H1 (cell line): ENCODE measurements at regions not wholly inside any gene's neighbourhood (a gene's known extent, or its start where the extent isn't known, plus 50 kb on each side); places are given as distances from the start of the nearest gene placed in this dataset.

ENCODE experiments used
- CEBPB ChIP-seq: IDR thresholded peaks from 2 replicates; pipeline ENCODE4 v1.6.1; 2012; ENCODE audit warnings: low read depth, low read length
- EP300 ChIP-seq, 2 experiments: IDR thresholded peaks; 1 replicate in 1 of 2; 2 replicates in 1 of 2; pipeline ENCODE4 v1.6.1; 2011 to 2012; ENCODE audit warnings: low read depth in 2 of 2, low read length in 2 of 2, mild to moderate bottlenecking in 2 of 2, borderline replicate concordance in 1 of 2, inconsistent platforms in 1 of 2, moderate library complexity in 1 of 2
- POLR2A ChIP-seq, 2 experiments: IDR thresholded peaks; 1 replicate in 1 of 2; 2 replicates in 1 of 2; pipeline ENCODE4 v1.6.1; 2011; ENCODE audit warnings: low read depth in 2 of 2, low read length in 2 of 2, mild to moderate bottlenecking in 2 of 2; ENCODE audit errors: control extremely low read depth in 1 of 2
- YY1 ChIP-seq: IDR thresholded peaks from 2 replicates; pipeline ENCODE4 v1.6.1; 2011; ENCODE audit warnings: low read depth, mild to moderate bottlenecking, low read length
- TF ChIP-seq, protein P1 (sequence below), 3 experiments: IDR thresholded peaks; 1 replicate in 2 of 3; 2 replicates in 1 of 3; pipeline versions ENCODE4 v1.5.1 to v1.6.1; 2011; ENCODE audit warnings: low read length in 3 of 3, mild to moderate bottlenecking in 3 of 3, inconsistent platforms in 2 of 3, low read depth in 1 of 3, moderate library complexity in 1 of 3; ENCODE audit not compliant: insufficient read depth in 1 of 3; ENCODE audit errors: control extremely low read depth in 1 of 3
- TF ChIP-seq, protein P2 (sequence below): IDR thresholded peaks from 2 replicates; pipeline ENCODE4 v1.6.1; 2011; ENCODE audit warnings: low read length, improper control_type of control experiment

DNA sequence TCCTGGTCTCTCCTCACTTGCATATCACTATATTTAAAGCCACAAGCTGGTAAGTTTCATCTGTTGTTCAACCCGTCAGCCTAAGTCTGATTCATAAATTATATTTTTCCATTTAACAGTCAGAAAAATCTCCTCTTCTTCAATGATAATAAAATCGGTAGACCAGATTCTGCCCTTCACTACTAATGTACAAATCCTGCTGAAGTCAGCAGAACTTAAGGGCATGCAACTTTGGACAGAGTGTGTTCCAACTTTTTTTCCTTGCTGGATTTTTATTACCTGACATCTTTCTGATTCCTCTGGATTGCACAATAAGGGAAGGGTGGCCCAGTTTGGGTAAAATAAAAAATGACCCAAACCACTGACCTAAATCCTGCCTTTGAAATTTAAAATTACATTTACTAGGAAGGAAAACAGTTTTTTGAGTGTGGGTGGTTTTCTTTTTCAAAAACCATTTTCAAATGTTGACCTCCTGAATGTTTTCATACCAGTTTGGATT is 125.4 kb upstream of the DIO2 start:
- TF ChIP-seq, protein P1, sequence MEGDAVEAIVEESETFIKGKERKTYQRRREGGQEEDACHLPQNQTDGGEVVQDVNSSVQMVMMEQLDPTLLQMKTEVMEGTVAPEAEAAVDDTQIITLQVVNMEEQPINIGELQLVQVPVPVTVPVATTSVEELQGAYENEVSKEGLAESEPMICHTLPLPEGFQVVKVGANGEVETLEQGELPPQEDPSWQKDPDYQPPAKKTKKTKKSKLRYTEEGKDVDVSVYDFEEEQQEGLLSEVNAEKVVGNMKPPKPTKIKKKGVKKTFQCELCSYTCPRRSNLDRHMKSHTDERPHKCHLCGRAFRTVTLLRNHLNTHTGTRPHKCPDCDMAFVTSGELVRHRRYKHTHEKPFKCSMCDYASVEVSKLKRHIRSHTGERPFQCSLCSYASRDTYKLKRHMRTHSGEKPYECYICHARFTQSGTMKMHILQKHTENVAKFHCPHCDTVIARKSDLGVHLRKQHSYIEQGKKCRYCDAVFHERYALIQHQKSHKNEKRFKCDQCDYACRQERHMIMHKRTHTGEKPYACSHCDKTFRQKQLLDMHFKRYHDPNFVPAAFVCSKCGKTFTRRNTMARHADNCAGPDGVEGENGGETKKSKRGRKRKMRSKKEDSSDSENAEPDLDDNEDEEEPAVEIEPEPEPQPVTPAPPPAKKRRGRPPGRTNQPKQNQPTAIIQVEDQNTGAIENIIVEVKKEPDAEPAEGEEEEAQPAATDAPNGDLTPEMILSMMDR (IDR thresholded peaks at IDR 0.05; ENCODE audit: control extremely low read depth in 1 of 3, insufficient read depth in 1 of 3, low read depth in 1 of 3, low read length in 3 of 3): no peak
- TF ChIP-seq, protein P2, sequence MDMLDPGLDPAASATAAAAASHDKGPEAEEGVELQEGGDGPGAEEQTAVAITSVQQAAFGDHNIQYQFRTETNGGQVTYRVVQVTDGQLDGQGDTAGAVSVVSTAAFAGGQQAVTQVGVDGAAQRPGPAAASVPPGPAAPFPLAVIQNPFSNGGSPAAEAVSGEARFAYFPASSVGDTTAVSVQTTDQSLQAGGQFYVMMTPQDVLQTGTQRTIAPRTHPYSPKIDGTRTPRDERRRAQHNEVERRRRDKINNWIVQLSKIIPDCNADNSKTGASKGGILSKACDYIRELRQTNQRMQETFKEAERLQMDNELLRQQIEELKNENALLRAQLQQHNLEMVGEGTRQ: no peak
- TF ChIP-seq CEBPB: peak; percentile 37; the same call in 1 of the 2 replicates
- no peak for TF ChIP-seq YY1
- TF ChIP-seq POLR2A (IDR thresholded peaks at IDR 0.05; ENCODE audit: control extremely low read depth in 1 of 2, low read depth in 2 of 2, low read length in 2 of 2): no peak
- no peak for TF ChIP-seq EP300 (IDR thresholded peaks at IDR 0.05; ENCODE audit: borderline replicate concordance in 1 of 2, low read depth in 2 of 2, low read length in 2 of 2)
